ENCODE measurements at regions not wholly inside any gene's neighbourhood (a gene's known extent, or its start where the extent isn't known, plus 50 kb on each side); places are given as distances from the start of the nearest gene placed in this dataset.
A peak's percentile ranks its signal among the peaks of the same experiment; 100 is the strongest.

- DNase-seq (ENCODE audit: low spot score) = no peak
Observed at GRCh38 chr15:94056314-94056713, 175.0 kb upstream of the MCTP2 start.

- DNase-seq (ENCODE audit: low spot score) = no peak
Observed at GRCh38 chr15:94053626-94054025, 177.7 kb upstream of the MCTP2 start.

GRCh38 chr15:94052711-94053110, 178.7 kb upstream of the MCTP2 start:
- peak; percentile 9 for DNase-seq (ENCODE audit: low spot score)

GRCh38 chr15:94047566-94047965, 183.8 kb upstream of the MCTP2 start:
- no peak for DNase-seq (ENCODE audit: low spot score)

- no peak for DNase-seq (ENCODE audit: low spot score)
Observed at GRCh38 chr15:94042180-94042928, 189.0 kb upstream of the MCTP2 start.

- DNase-seq (ENCODE audit: low spot score) = no peak
Observed at GRCh38 chr15:94041746-94042145, 189.6 kb upstream of the MCTP2 start.

- no peak for DNase-seq (ENCODE audit: low spot score)
Observed at GRCh38 chr15:94040541-94041248, 190.7 kb upstream of the MCTP2 start.

- DNase-seq (ENCODE audit: low spot score) = no peak
Observed at GRCh38 chr15:94036156-94036555, 195.2 kb upstream of the MCTP2 start.

- DNase-seq (ENCODE audit: low spot score) = peak; percentile 5
Observed at GRCh38 chr15:94033683-94034020, 197.7 kb upstream of the MCTP2 start.

- DNase-seq (ENCODE audit: low spot score) = no peak
Observed at GRCh38 chr15:94033014-94033682, 198.2 kb upstream of the MCTP2 start.

- no peak for DNase-seq (ENCODE audit: low spot score)
Observed at GRCh38 chr15:94032571-94032970, 198.8 kb upstream of the MCTP2 start.

GRCh38 chr15:94031072-94031471, 200.3 kb upstream of the MCTP2 start:
- no peak for DNase-seq (ENCODE audit: low spot score)

- DNase-seq (ENCODE audit: low spot score) = no peak
Observed at GRCh38 chr15:94029495-94029894, 201.9 kb upstream of the MCTP2 start.

- DNase-seq (ENCODE audit: low spot score) = no peak
Observed at GRCh38 chr15:94028809-94029208, 202.6 kb upstream of the MCTP2 start.

- no peak for DNase-seq (ENCODE audit: low spot score)
Observed at GRCh38 chr15:94028121-94028520, 203.2 kb upstream of the MCTP2 start.

- DNase-seq (ENCODE audit: low spot score) = no peak
Observed at GRCh38 chr15:94027581-94027980, 203.8 kb upstream of the MCTP2 start.

- no peak for DNase-seq (ENCODE audit: low spot score)
Observed at GRCh38 chr15:94026458-94027304, 204.7 kb upstream of the MCTP2 start.

GRCh38 chr15:94023531-94023930, 207.8 kb upstream of the MCTP2 start:
- DNase-seq (ENCODE audit: low spot score) = peak; percentile 55

- DNase-seq (ENCODE audit: low spot score) = no peak
Observed at GRCh38 chr15:94021621-94022320, 209.6 kb upstream of the MCTP2 start.

- DNase-seq (ENCODE audit: low spot score) = no peak
Observed at GRCh38 chr15:94019062-94019461, 212.3 kb upstream of the MCTP2 start.

- DNase-seq (ENCODE audit: low spot score) = no peak
Observed at GRCh38 chr15:94015324-94015723, 216.0 kb upstream of the MCTP2 start.
